ENCODE measurements at regions not wholly inside any gene's neighbourhood (a gene's known extent, or its start where the extent isn't known, plus 50 kb on each side); places are given as distances from the start of the nearest gene placed in this dataset.
"Not testable (repeated sequence)": the region's sequence is repeated elsewhere in the genome, so short reads cannot be mapped to it uniquely, and the experiment has no call there.

GRCh38 chr14:105740272-105740671, 213.9 kb downstream of the TMEM121 start:
- not testable (repeated sequence) for DNase-seq

GRCh38 chr14:105740961-105741360, 214.6 kb downstream of the TMEM121 start:
- DNase-seq: not testable (repeated sequence)

GRCh38 chr14:105741707-105742530, 215.5 kb downstream of the TMEM121 start:
- DNase-seq: not testable (repeated sequence)

- no peak for DNase-seq
These were observed 216.1 kb downstream of the TMEM121 start for GRCh38 chr14:105742531-105742848.

- DNase-seq: not testable (repeated sequence)
These were observed 216.7 kb downstream of the TMEM121 start for GRCh38 chr14:105742904-105743701.

GRCh38 chr14:105744213-105744787, 217.9 kb downstream of the TMEM121 start:
- DNase-seq: not testable (repeated sequence)

- no peak for DNase-seq
These were observed 219.2 kb downstream of the TMEM121 start for GRCh38 chr14:105745433-105746123.

GRCh38 chr14:105746124-105746514, 219.7 kb downstream of the TMEM121 start:
- DNase-seq: no peak

GRCh38 chr14:105746800-105747502, 220.6 kb downstream of the TMEM121 start:
- not testable (repeated sequence) for DNase-seq

GRCh38 chr14:105747503-105748203, 221.3 kb downstream of the TMEM121 start:
- DNase-seq: not testable (repeated sequence)

GRCh38 chr14:105748204-105748578, 221.8 kb downstream of the TMEM121 start:
- DNase-seq: no peak

- DNase-seq: not testable (repeated sequence)
These were observed 222.3 kb downstream of the TMEM121 start for GRCh38 chr14:105748710-105749109.

GRCh38 chr14:105749870-105750541, 223.6 kb downstream of the TMEM121 start:
- not testable (repeated sequence) for DNase-seq

GRCh38 chr14:105751291-105751751, 224.9 kb downstream of the TMEM121 start:
- not testable (repeated sequence) for DNase-seq

GRCh38 chr14:105752420-105752819, 226.0 kb downstream of the TMEM121 start:
- DNase-seq: not testable (repeated sequence)

GRCh38 chr14:105760691-105761344, 234.4 kb downstream of the TMEM121 start:
- no peak for DNase-seq

GRCh38 chr14:105761345-105761740, 235.0 kb downstream of the TMEM121 start:
- DNase-seq: not testable (repeated sequence)

GRCh38 chr14:105761842-105762241, 235.5 kb downstream of the TMEM121 start:
- DNase-seq: no peak

- not testable (repeated sequence) for DNase-seq
These were observed 235.9 kb downstream of the TMEM121 start for GRCh38 chr14:105762262-105762661.

- DNase-seq: not testable (repeated sequence)
These were observed 238.0 kb downstream of the TMEM121 start for GRCh38 chr14:105764254-105764901.
